Sigmoid colon (tissue), 6 donors: ENCODE measurements at regions not wholly inside any gene's neighbourhood (a gene's known extent, or its start where the extent isn't known, plus 50 kb on each side); places are given as distances from the start of the nearest gene placed in this dataset.

Experiments
- DNase-seq: peaks from one replicate; pipeline ENCODE4 v3.0.0-alpha.2; 2019
- H3K27ac ChIP-seq, 4 donors: fragments of 200-600 bp; sonication (generic); one replicate each; pipeline ENCODE4 v1.5.1; 2016 to 2019; ENCODE audit warnings: mild to moderate bottlenecking in 1 of 4
- H3K27me3 ChIP-seq, 3 donors: fragments of 200-600 bp; sonication (generic); one replicate each; pipeline ENCODE4 v1.5.1; 2019; ENCODE audit warnings: mild to moderate bottlenecking in 1 of 3
- H3K36me3 ChIP-seq, 4 donors: fragments of 200-600 bp; sonication (generic); one replicate each; pipeline ENCODE4 v1.5.1; 2016 to 2019
- H3K4me1 ChIP-seq, 4 donors: fragments of 200-600 bp; sonication (generic); one replicate each; pipeline ENCODE4 v1.5.1; 2017 to 2019
- H3K4me3 ChIP-seq, 4 donors: fragments of 200-600 bp; sonication (generic); one replicate each; pipeline ENCODE4 v1.5.1; 2017 to 2019; ENCODE audit warnings: mild to moderate bottlenecking in 2 of 4, moderate library complexity in 1 of 4
- H3K9me3 ChIP-seq, 4 donors: fragments of 200-600 bp in 3 of 4; sonication (generic) in 3 of 4; one replicate each; pipeline versions ENCODE4 v1.5.1 to v1.6.1; 2013 to 2019
- EP300 ChIP-seq, 4 donors: sonication (generic); formaldehyde crosslinking; IDR thresholded peaks; one replicate each; pipeline ENCODE4 v1.6.1; 2017; ENCODE audit warnings: antibody characterized with exemption in 4 of 4
- POLR2A ChIP-seq, 2 donors: fragments of 450-650 bp; IDR thresholded peaks; one replicate each; pipeline ENCODE4 v1.6.1; 2016; ENCODE audit warnings: antibody characterized with exemption in 2 of 2, mild to moderate bottlenecking in 2 of 2, moderate library complexity in 2 of 2
- POLR2AphosphoS5 ChIP-seq, 4 donors: sonication (generic); formaldehyde crosslinking; IDR thresholded peaks; one replicate each; pipeline ENCODE4 v1.6.1; 2017; ENCODE audit warnings: antibody characterized with exemption in 4 of 4
- WGBS, 2 donors: extraction: QIAGEN DNeasy Blood & Tissue Kit; methylation state at CpG; one replicate each; pipeline ENCODE4 v1.1.7; 2013; 5-methylcytosine and 5-hydroxymethylcytosine counted together
- intact Hi-C: fragments of 100-400 bp; cut with DNase I; formaldehyde crosslinking; loops from one replicate; pipeline ENCODE4 v1.15.1; 2023
- TF ChIP-seq, protein P1 (sequence below), 4 experiments: fragments of 450-650 bp in 3 of 4; fragments of 200-600 bp in 1 of 4; IDR thresholded peaks; one replicate each; pipeline ENCODE4 v1.5.1; 2016 to 2019; ENCODE audit warnings: antibody characterized with exemption in 4 of 4, mild to moderate bottlenecking in 3 of 4, moderate library complexity in 2 of 4
- donor health status: healthy with polysubstance abuse.
- donor health status: healthy.

DNA sequence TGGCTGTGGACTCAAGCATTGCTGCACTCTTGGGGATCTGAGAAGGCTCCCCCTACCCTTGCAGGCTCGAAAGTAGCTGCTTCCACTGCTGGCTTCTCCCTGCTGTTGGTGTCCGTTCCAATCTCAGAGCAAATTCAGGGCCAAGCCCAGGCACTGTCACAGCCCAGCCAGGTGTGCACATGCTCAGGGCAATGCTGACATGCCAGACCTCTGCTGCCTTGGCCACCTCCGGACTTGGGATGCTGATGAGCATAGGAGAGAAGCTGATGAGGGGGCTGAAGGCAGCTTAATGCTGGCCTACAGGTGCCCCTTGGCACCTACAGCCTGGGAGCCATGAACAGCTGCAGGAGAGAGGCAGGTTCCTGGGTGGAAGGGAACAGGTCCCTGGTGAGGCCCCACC is 273.7 kb upstream of the KCNJ16 start:
- intact Hi-C loops, result no loop called here
- TF ChIP-seq POLR2A (IDR thresholded peaks at IDR 0.05) (no peak), EP300 (IDR thresholded peaks at IDR 0.05) (no peak), POLR2AphosphoS5 (IDR thresholded peaks at IDR 0.05) (no peak)
- TF ChIP-seq, protein P1, sequence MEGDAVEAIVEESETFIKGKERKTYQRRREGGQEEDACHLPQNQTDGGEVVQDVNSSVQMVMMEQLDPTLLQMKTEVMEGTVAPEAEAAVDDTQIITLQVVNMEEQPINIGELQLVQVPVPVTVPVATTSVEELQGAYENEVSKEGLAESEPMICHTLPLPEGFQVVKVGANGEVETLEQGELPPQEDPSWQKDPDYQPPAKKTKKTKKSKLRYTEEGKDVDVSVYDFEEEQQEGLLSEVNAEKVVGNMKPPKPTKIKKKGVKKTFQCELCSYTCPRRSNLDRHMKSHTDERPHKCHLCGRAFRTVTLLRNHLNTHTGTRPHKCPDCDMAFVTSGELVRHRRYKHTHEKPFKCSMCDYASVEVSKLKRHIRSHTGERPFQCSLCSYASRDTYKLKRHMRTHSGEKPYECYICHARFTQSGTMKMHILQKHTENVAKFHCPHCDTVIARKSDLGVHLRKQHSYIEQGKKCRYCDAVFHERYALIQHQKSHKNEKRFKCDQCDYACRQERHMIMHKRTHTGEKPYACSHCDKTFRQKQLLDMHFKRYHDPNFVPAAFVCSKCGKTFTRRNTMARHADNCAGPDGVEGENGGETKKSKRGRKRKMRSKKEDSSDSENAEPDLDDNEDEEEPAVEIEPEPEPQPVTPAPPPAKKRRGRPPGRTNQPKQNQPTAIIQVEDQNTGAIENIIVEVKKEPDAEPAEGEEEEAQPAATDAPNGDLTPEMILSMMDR (IDR thresholded peaks at IDR 0.05), result no peak
- Histone ChIP-seq H3K4me3 (no peak overlapping the region), H3K9me3 (no peaks in the 10 kb centered on the region), H3K27me3 (no peaks in the 10 kb centered on the region), H3K27ac (no peak overlapping the region), H3K36me3 (no peaks in the 10 kb centered on the region), H3K4me1 (no peaks in the 10 kb centered on the region)
- WGBS, 2 donors, result 83 to 93% methylated on average over 3 of the region's 3 CpGs
- DNase-seq, result no peak

DNA sequence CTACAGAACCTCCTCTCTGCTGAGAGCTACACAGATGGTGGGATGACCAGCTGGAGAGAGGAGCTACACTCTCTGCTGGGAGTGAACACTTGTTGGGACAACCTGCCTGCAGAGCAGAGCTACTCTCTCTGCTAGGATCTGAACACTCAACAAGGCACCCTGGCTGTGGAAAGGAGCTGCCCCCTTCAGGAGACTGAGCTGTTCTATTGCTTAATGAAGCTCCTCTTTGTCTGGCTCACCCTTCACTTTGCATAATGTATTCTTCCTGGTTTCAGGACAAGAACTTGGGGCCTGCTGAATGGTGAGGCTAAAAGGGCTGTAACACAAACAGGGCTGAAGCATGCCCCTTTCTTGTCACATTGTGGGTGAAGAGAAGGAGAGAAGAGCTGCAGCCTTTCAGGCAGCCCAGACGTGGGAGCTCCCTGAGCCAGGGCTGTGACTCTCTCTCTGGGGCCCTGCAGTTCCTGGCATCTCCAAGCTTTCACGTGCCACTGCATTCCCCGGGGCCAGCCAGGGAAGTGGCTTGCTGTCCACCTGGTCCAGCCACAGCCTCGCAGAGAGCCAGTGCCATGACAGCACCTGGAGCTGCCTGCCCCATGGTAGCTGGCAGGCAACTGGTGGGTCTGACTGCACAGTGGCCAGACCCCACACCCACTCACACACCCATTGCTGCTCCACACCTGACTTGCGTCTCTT is 272.8 kb upstream of the KCNJ16 start:
- no peak for TF ChIP-seq POLR2A (IDR thresholded peaks at IDR 0.05)
- TF ChIP-seq, protein P1 (IDR thresholded peaks at IDR 0.05), result no peak
- no peak for TF ChIP-seq EP300 (IDR thresholded peaks at IDR 0.05)
- TF ChIP-seq POLR2AphosphoS5 (IDR thresholded peaks at IDR 0.05), result no peak
- Histone ChIP-seq H3K36me3 (no peaks in the 10 kb centered on the region), H3K9me3 (no peaks in the 10 kb centered on the region), H3K4me3 (no peak overlapping the region), H3K27ac (no peak overlapping the region), H3K27me3 (no peaks in the 10 kb centered on the region), H3K4me1 (no peaks in the 10 kb centered on the region)
- no peak for DNase-seq
- intact Hi-C loops, result no loop called here
- WGBS, 2 donors, result 89 to 90% methylated on average over 5 of the region's 5 CpGs

DNA sequence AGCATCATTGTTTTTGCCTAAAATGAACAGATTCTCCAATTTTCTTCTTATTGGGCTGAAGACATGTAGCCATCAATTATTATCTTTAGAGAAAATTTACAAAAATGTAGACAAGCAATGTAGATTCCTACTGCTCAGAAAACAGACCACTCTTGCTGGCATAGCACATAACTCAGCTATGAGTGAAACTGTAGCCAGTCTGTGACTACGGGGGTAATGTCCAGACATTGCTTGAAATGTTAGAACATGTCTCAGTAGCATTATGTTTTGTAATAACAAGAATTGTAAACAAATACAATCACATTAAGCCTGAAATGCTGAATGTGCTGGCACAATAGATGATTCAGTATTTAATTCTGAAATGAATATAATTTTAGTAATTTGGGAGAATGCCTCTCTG is 265.7 kb upstream of the KCNJ16 start:
- Histone ChIP-seq H3K36me3 (no peaks in the 10 kb centered on the region), H3K9me3 (no peaks in the 10 kb centered on the region), H3K27ac (no peak overlapping the region), H3K4me3 (no peak overlapping the region), H3K27me3 (no peaks in the 10 kb centered on the region), H3K4me1 (no peaks in the 10 kb centered on the region)
- intact Hi-C loops, result no loop called here
- TF ChIP-seq, protein P1 (IDR thresholded peaks at IDR 0.05), result no peak
- TF ChIP-seq EP300 (IDR thresholded peaks at IDR 0.05), result no peak
- TF ChIP-seq POLR2AphosphoS5 (IDR thresholded peaks at IDR 0.05), result no peak
- TF ChIP-seq POLR2A (IDR thresholded peaks at IDR 0.05), result no peak
- WGBS, 2 donors, result 77 to 82% methylated on average over 1 of the region's 1 CpG
- DNase-seq, result no peak

DNA sequence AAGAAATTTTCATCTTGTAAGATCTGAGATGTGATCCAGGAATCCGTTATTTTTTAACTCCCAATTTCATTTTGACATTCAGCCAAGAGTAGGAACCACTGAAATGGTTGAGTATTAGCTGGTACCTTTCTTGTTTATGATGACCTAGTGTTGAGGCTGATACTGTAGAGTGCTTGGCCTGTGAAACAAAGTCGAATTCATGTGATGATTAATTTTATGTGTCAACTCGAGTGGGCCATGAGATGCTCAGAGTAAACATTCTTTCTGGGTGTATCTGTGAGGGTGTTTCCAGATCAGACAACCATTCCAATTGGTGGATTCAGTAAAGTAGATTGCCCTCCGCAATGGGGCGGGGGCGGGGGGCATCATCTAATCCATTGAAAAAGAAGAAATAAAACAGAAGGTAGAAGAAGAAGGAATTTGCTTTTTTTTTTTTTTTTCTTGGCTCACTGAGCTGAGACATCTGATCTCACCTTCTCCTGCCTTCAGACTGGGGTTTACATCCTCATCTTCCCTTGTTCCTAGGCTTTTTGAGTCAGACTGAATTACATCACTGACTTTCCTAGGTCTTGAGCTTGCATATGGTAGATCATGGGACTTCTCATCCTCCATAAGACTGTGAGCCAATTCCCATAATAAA is 264.6 kb upstream of the KCNJ16 start:
- 80 to 89% methylated on average over 6 of the region's 6 CpGs for WGBS, 2 donors
- Histone ChIP-seq H3K27ac (no peak overlapping the region), H3K4me1 (no peaks in the 10 kb centered on the region), H3K27me3 (no peaks in the 10 kb centered on the region), H3K9me3 (no peaks in the 10 kb centered on the region), H3K36me3 (no peaks in the 10 kb centered on the region), H3K4me3 (no peak overlapping the region)
- intact Hi-C loops, result no loop called here
- TF ChIP-seq, protein P1 (IDR thresholded peaks at IDR 0.05), result no peak
- no peak for TF ChIP-seq POLR2AphosphoS5 (IDR thresholded peaks at IDR 0.05)
- no peak for TF ChIP-seq POLR2A (IDR thresholded peaks at IDR 0.05)
- TF ChIP-seq EP300 (IDR thresholded peaks at IDR 0.05), result no peak
- no peak for DNase-seq
